Neural cell (in vitro differentiated cells): ENCODE measurements at regions not wholly inside any gene's neighbourhood (a gene's known extent, or its start where the extent isn't known, plus 50 kb on each side); places are given as distances from the start of the nearest gene placed in this dataset.

Source experiments
- H2AFZ ChIP-seq: fragments of 200-600, 300-800 bp; sonication (generic), shearing (Covaris generic); 2 replicates; pipeline ENCODE4 v1.6.0; 2014; ENCODE audit warnings: low read depth, mild to moderate bottlenecking, antibody characterized with exemption, low read length, moderate library complexity
- H3F3A ChIP-seq: fragments of 200-600 bp; shearing (Covaris generic); 2 replicates; pipeline ENCODE4 v1.6.1; 2016; ENCODE audit warnings: mild to moderate bottlenecking, moderate library complexity, mixed read lengths, antibody characterized with exemption, low read length; ENCODE audit not compliant: insufficient read depth, poor library complexity, severe bottlenecking
- H3K27ac ChIP-seq: fragments of 200-600, 300-800 bp; sonication (generic), shearing (Covaris generic); 2 replicates; pipeline ENCODE4 v1.5.1; 2014; ENCODE audit warnings: mild to moderate bottlenecking, low read length, moderate library complexity
- H3K27me3 ChIP-seq: fragments of 300-800, 200-600 bp; sonication (generic), shearing (Covaris generic); 2 replicates; pipeline ENCODE4 v1.6.0; 2014; ENCODE audit warnings: mild to moderate bottlenecking, low read depth, low read length, moderate library complexity; ENCODE audit not compliant: insufficient read depth
- H3K36me3 ChIP-seq: fragments of 300-800, 200-600 bp; sonication (generic), shearing (Covaris generic); 2 replicates; pipeline ENCODE4 v1.5.1; 2014; ENCODE audit warnings: mild to moderate bottlenecking, antibody characterized with exemption, low read length, moderate library complexity; ENCODE audit not compliant: insufficient read depth
- H3K4me2 ChIP-seq: fragments of 300-800, 200-600 bp; sonication (generic), shearing (Covaris generic); 2 replicates; pipeline ENCODE4 v1.6.0; 2014; ENCODE audit warnings: mild to moderate bottlenecking, low read length
- H3K4me3 ChIP-seq: fragments of 300-800, 200-600 bp; sonication (generic), shearing (Covaris generic); 2 replicates; pipeline ENCODE4 v1.5.1; 2014; ENCODE audit warnings: mild to moderate bottlenecking, low read length, moderate library complexity
- H3K79me2 ChIP-seq: fragments of 200-600 bp; shearing (Covaris generic); replicated peaks from 2 replicates; pipeline ENCODE4 v1.6.0; 2014; ENCODE audit warnings: mild to moderate bottlenecking, low read length, moderate library complexity; ENCODE audit not compliant: insufficient read depth
- H3K9ac ChIP-seq: fragments of 300-800, 200-600 bp; sonication (generic), shearing (Covaris generic); 2 replicates; pipeline ENCODE4 v1.6.1; 2016; ENCODE audit warnings: mild to moderate bottlenecking, low read length, mixed read lengths
- H3K9me2 ChIP-seq: fragments of 200-600 bp; shearing (Covaris generic); 2 replicates; pipeline ENCODE4 v1.6.1; 2016; ENCODE audit warnings: mild to moderate bottlenecking, low read length, mixed read lengths; ENCODE audit not compliant: insufficient read depth
- H3K9me3 ChIP-seq: fragments of 200-600, 300-800 bp; sonication (generic), shearing (Covaris generic); 2 replicates; pipeline ENCODE4 v1.6.1; 2016; ENCODE audit warnings: mild to moderate bottlenecking, mixed run types, low read length, moderate library complexity, mixed read lengths
- H4K20me1 ChIP-seq: fragments of 200-600 bp; shearing (Covaris generic); 2 replicates; pipeline ENCODE4 v1.6.1; 2016; ENCODE audit warnings: mild to moderate bottlenecking, mixed run types; ENCODE audit not compliant: insufficient read depth
- CTCF ChIP-seq: fragments of 450-650 bp; IDR thresholded peaks from 2 replicates; pipeline ENCODE4 v1.5.1; 2014; ENCODE audit warnings: antibody characterized with exemption, mild to moderate bottlenecking, moderate library complexity; ENCODE audit not compliant: poor library complexity, severe bottlenecking
- EP300 ChIP-seq: fragments of 450-650 bp; conservative IDR thresholded peaks from 2 replicates; pipeline ENCODE4 v1.6.1; 2014; ENCODE audit warnings: antibody characterized with exemption, mild to moderate bottlenecking, moderate library complexity; ENCODE audit not compliant: poor library complexity, severe bottlenecking
- EZH2 ChIP-seq: fragments of 200-600, 300-800 bp; shearing (Covaris generic), sonication (generic); IDR thresholded peaks from 2 replicates; pipeline ENCODE4 v1.6.1; 2014; ENCODE audit warnings: antibody characterized with exemption, low read length, borderline replicate concordance, mild to moderate bottlenecking; ENCODE audit not compliant: insufficient read depth, poor library complexity, severe bottlenecking
- MXI1 ChIP-seq: fragments of 450-650 bp; conservative IDR thresholded peaks from 2 replicates; pipeline ENCODE4 v1.6.1; 2014; ENCODE audit warnings: antibody characterized with exemption, mild to moderate bottlenecking; ENCODE audit not compliant: poor library complexity, severe bottlenecking
- POLR2AphosphoS5 ChIP-seq: IDR thresholded peaks from 2 replicates; pipeline ENCODE4 v1.6.1; 2012
- RAD21 ChIP-seq: fragments of 450-650 bp; conservative IDR thresholded peaks from 2 replicates; pipeline ENCODE4 v1.6.1; 2014; ENCODE audit warnings: antibody characterized with exemption, mild to moderate bottlenecking, moderate library complexity
- REST ChIP-seq: IDR thresholded peaks from 2 replicates; pipeline ENCODE4 v1.6.1; 2012; ENCODE audit warnings: borderline replicate concordance
- SMC3 ChIP-seq: fragments of 450-650 bp; conservative IDR thresholded peaks from 2 replicates; pipeline ENCODE4 v1.6.1; 2014; ENCODE audit warnings: antibody characterized with exemption, mild to moderate bottlenecking, moderate library complexity; ENCODE audit not compliant: poor library complexity
- TAF1 ChIP-seq: IDR thresholded peaks from 2 replicates; pipeline ENCODE4 v1.6.1; 2012; ENCODE audit warnings: low read depth

- Histone ChIP-seq H3K27ac (no peak overlapping the region), H2AFZ (no peak overlapping the region), H3K9ac (no peak overlapping the region), H3K79me2 (no peaks in the 10 kb centered on the region), H3F3A (no peaks in the 10 kb centered on the region), H3K4me2 (no peak overlapping the region), H3K36me3 (no peaks in the 10 kb centered on the region), H3K9me3 (no peaks in the 10 kb centered on the region), H3K27me3 (no peaks in the 10 kb centered on the region), H3K4me3 (no peak overlapping the region), H3K9me2 (no peaks in the 10 kb centered on the region), H4K20me1 (no peaks in the 10 kb centered on the region)
- TF ChIP-seq TAF1: no peak
- TF ChIP-seq EZH2: no peak
- no peak for TF ChIP-seq POLR2AphosphoS5
- no peak for TF ChIP-seq MXI1
- no peak for TF ChIP-seq REST
- TF ChIP-seq SMC3: no peak
- no peak for TF ChIP-seq CTCF
- TF ChIP-seq RAD21: no peak
- TF ChIP-seq EP300: no peak
Observed at GRCh38 chr21:16007943-16008342, 278.2 kb downstream of the USP25 start.

- Histone ChIP-seq H3K9me2 (no peaks in the 10 kb centered on the region), H2AFZ (no peak overlapping the region), H3F3A (no peaks in the 10 kb centered on the region), H3K27me3 (no peaks in the 10 kb centered on the region), H3K79me2 (no peaks in the 10 kb centered on the region), H3K4me3 (no peak overlapping the region), H3K9me3 (no peaks in the 10 kb centered on the region), H3K9ac (no peak overlapping the region), H4K20me1 (no peaks in the 10 kb centered on the region), H3K4me2 (no peak overlapping the region), H3K27ac (no peak overlapping the region), H3K36me3 (no peaks in the 10 kb centered on the region)
- TF ChIP-seq RAD21: no peak
Observed at GRCh38 chr21:16011719-16012118, 281.9 kb downstream of the USP25 start.

GRCh38 chr21:16013570-16013969, 283.8 kb downstream of the USP25 start:
- TF ChIP-seq SMC3: no peak
- TF ChIP-seq RAD21: no peak
- no peak for TF ChIP-seq REST
- TF ChIP-seq EZH2: no peak
- TF ChIP-seq POLR2AphosphoS5: no peak
- TF ChIP-seq MXI1: no peak
- TF ChIP-seq EP300: no peak
- TF ChIP-seq TAF1: no peak
- TF ChIP-seq CTCF: no peak
- no peaks in the 10 kb centered on the region for H3K9me3 ChIP-seq
- H3K27ac ChIP-seq: no peak overlapping the region
- no peaks in the 10 kb centered on the region for H3K27me3 ChIP-seq
- H3K4me2 ChIP-seq: no peak overlapping the region
- no peaks in the 10 kb centered on the region for H4K20me1 ChIP-seq
- H3F3A ChIP-seq: no peaks in the 10 kb centered on the region
- no peaks in the 10 kb centered on the region for H3K9me2 ChIP-seq
- no peak overlapping the region for H3K9ac ChIP-seq
- H2AFZ ChIP-seq: no peak overlapping the region
- H3K4me3 ChIP-seq: no peak overlapping the region
- H3K36me3 ChIP-seq: no peaks in the 10 kb centered on the region
- H3K79me2 ChIP-seq: no peaks in the 10 kb centered on the region
